Skin of body (tissue), 1 donor: ENCODE measurements at regions not wholly inside any gene's neighbourhood (a gene's known extent, or its start where the extent isn't known, plus 50 kb on each side); places are given as distances from the start of the nearest gene placed in this dataset.
A peak's percentile ranks its signal among the peaks of the same experiment; 100 is the strongest.

Experiments used
- DNase-seq: peaks from one replicate; lab custom pipeline; 2025; lab: John Stamatoyannopoulos, UW

- no peak for DNase-seq
These were observed 383.5 kb upstream of the LCORL start for GRCh38 chr4:18405054-18405453.

GRCh38 chr4:18404642-18405041 is 383.1 kb upstream of the LCORL start:
- no peak for DNase-seq

- DNase-seq = no peak
These were observed 381.8 kb upstream of the LCORL start for GRCh38 chr4:18403327-18403726.

GRCh38 chr4:18401868-18402267 is 380.3 kb upstream of the LCORL start:
- DNase-seq = no peak

- DNase-seq = no peak
These were observed 379.9 kb upstream of the LCORL start for GRCh38 chr4:18401425-18401824.

GRCh38 chr4:18398661-18399060 is 377.1 kb upstream of the LCORL start:
- DNase-seq = no peak

- no peak for DNase-seq
These were observed 376.3 kb upstream of the LCORL start for GRCh38 chr4:18397681-18398390.

GRCh38 chr4:18394656-18395055 is 373.1 kb upstream of the LCORL start:
- DNase-seq = no peak

- DNase-seq = no peak
These were observed 369.8 kb upstream of the LCORL start for GRCh38 chr4:18391354-18391728.

GRCh38 chr4:18390655-18391353 is 369.2 kb upstream of the LCORL start:
- DNase-seq = no peak

GRCh38 chr4:18389115-18389514 is 367.6 kb upstream of the LCORL start:
- no peak for DNase-seq

GRCh38 chr4:18388039-18388438 is 366.5 kb upstream of the LCORL start:
- DNase-seq = no peak

GRCh38 chr4:18381186-18381585 is 359.6 kb upstream of the LCORL start:
- DNase-seq = no peak

GRCh38 chr4:18369561-18369960 is 348.0 kb upstream of the LCORL start:
- DNase-seq = no peak

- no peak for DNase-seq
These were observed 345.3 kb upstream of the LCORL start for GRCh38 chr4:18366892-18367291.

- no peak for DNase-seq
These were observed 344.6 kb upstream of the LCORL start for GRCh38 chr4:18366136-18366535.

GRCh38 chr4:18343581-18343980 is 322.0 kb upstream of the LCORL start:
- no peak for DNase-seq

GRCh38 chr4:18342847-18343246 is 321.3 kb upstream of the LCORL start:
- DNase-seq = no peak

GRCh38 chr4:18321956-18322530 is 300.5 kb upstream of the LCORL start:
- DNase-seq = no peak

- DNase-seq = no peak
These were observed 297.9 kb upstream of the LCORL start for GRCh38 chr4:18319431-18319830.

GRCh38 chr4:18318682-18319388 is 297.3 kb upstream of the LCORL start:
- DNase-seq = peak; percentile 18

GRCh38 chr4:18314731-18315130 is 293.2 kb upstream of the LCORL start:
- no peak for DNase-seq
